BLaER1 treated with 17β-estradiol and CSF1 and Interleukin-3, amounts not matched to agents 10 nM and 100 nM (cell line): ENCODE measurements at regions not wholly inside any gene's neighbourhood (a gene's known extent, or its start where the extent isn't known, plus 50 kb on each side); places are given as distances from the start of the nearest gene placed in this dataset.

Experiments
- H3K27ac ChIP-seq, 11 experiments: shearing (Covaris generic); formaldehyde crosslinking; 2 replicates each; pipeline ENCODE4 v1.8.1; 2022
- H3K27me3 ChIP-seq, 11 experiments: shearing (Covaris generic); formaldehyde crosslinking; 2 replicates each; pipeline ENCODE4 v1.8.1; 2022
- H3K36me3 ChIP-seq, 11 experiments: shearing (Covaris generic); formaldehyde crosslinking; 2 replicates each; pipeline ENCODE4 v1.8.1; 2022
- H3K4me1 ChIP-seq, 10 experiments: shearing (Covaris generic); formaldehyde crosslinking; 2 replicates each; pipeline ENCODE4 v1.8.1; 2022
- H3K4me2 ChIP-seq, 11 experiments: shearing (Covaris generic); formaldehyde crosslinking; 2 replicates each; pipeline ENCODE4 v1.8.1; 2022
- H3K4me3 ChIP-seq, 10 experiments: shearing (Covaris generic); formaldehyde crosslinking; 2 replicates each; pipeline ENCODE4 v1.8.1; 2022
- H3K9ac ChIP-seq, 11 experiments: shearing (Covaris generic); formaldehyde crosslinking; 2 replicates each; pipeline ENCODE4 v1.8.1; 2022
- H3K9me3 ChIP-seq, 11 experiments: shearing (Covaris generic); formaldehyde crosslinking; replicated peaks in 1 of 11; 2 replicates each; pipeline ENCODE4 v1.8.1; 2022
- H4K20me1 ChIP-seq, 11 experiments: shearing (Covaris generic); formaldehyde crosslinking; 2 replicates each; pipeline ENCODE4 v1.8.1; 2022
- Cebpa-rat ChIP-seq, 11 experiments: shearing (Covaris generic); IDR thresholded peaks; 2 replicates each; pipeline ENCODE4 v1.8.1; 2022

- Histone ChIP-seq H3K4me3 (no peak overlapping the region), H3K27ac (peak overlapping the region in 9 of 11 experiments; percentile 83 to 98 (median 95); a peak in 15 of 22 replicates), H3K27me3 (no peaks in the 10 kb centered on the region), H3K9ac (peak overlapping the region in 1 of 11 experiments; percentile 81; a peak in 1 of 22 replicates), H3K4me1 (peaks cover 44 to 96% (median 68%) of the 10 kb centered on the region in 10 experiments), H3K4me2 (peak overlapping the region in 8 of 11 experiments; percentile 78 to 93 (median 86); a peak in 15 of 22 replicates), H3K9me3 (no peaks in the 10 kb centered on the region; a peak in 3 of 22 replicates), H4K20me1 (no peaks in the 10 kb centered on the region), H3K36me3 (no peaks in the 10 kb centered on the region)
- no peak for TF ChIP-seq Cebpa-rat (IDR thresholded peaks at IDR 0.05)
These were observed 370.3 kb upstream of the JARID2 start for GRCh38 chr6:14875481-14876063.

- Histone ChIP-seq H3K9ac (peak overlapping the region; percentile 71 to 89 (median 81)), H3K27me3 (no peaks in the 10 kb centered on the region), H4K20me1 (no peaks in the 10 kb centered on the region), H3K36me3 (no peaks in the 10 kb centered on the region), H3K4me2 (peak overlapping the region; percentile 77 to 93 (median 85)), H3K4me1 (peaks cover 41 to 97% (median 73%) of the 10 kb centered on the region in 10 experiments), H3K9me3 (no peaks in the 10 kb centered on the region; a peak in 3 of 22 replicates), H3K4me3 (peak overlapping the region in 8 of 10 experiments; percentile 3 to 42 (median 22); a peak in 7 of 20 replicates), H3K27ac (peak overlapping the region; percentile 81 to 98 (median 95))
- TF ChIP-seq Cebpa-rat (IDR thresholded peaks at IDR 0.05) = no peak
These were observed 368.9 kb upstream of the JARID2 start for GRCh38 chr6:14876778-14877613.

- Histone ChIP-seq H3K27me3 (no peaks in the 10 kb centered on the region), H3K9me3 (no peaks in the 10 kb centered on the region; a peak in 3 of 22 replicates), H4K20me1 (no peaks in the 10 kb centered on the region), H3K4me2 (peak overlapping the region; percentile 77 to 93 (median 85)), H3K36me3 (no peaks in the 10 kb centered on the region), H3K9ac (peak overlapping the region; percentile 71 to 89 (median 81)), H3K4me1 (peaks cover 47 to 97% (median 77%) of the 10 kb centered on the region in 10 experiments), H3K4me3 (peak overlapping the region in 2 of 10 experiments; percentile 3 to 19; a peak in 1 of 20 replicates), H3K27ac (peak overlapping the region; percentile 81 to 98 (median 95))
- TF ChIP-seq Cebpa-rat (IDR thresholded peaks at IDR 0.05) = no peak
These were observed 368.1 kb upstream of the JARID2 start for GRCh38 chr6:14877758-14878157.

GRCh38 chr6:14880052-14880451 lies 365.8 kb upstream of the JARID2 start:
- peak overlapping the region in 1 of 11 experiments; percentile 31; a peak in 2 of 22 replicates for H3K9ac ChIP-seq
- peaks cover 61 to 98% (median 88%) of the 10 kb centered on the region in 10 experiments for H3K4me1 ChIP-seq
- peaks cover 0 to 10% (median 0%) of the 10 kb centered on the region in 11 experiments; a peak in 3 of 22 replicates for H3K9me3 ChIP-seq
- no peaks in the 10 kb centered on the region for H3K27me3 ChIP-seq
- no peaks in the 10 kb centered on the region for H4K20me1 ChIP-seq
- peak overlapping the region; percentile 4 to 97 (median 46); a peak in 19 of 22 replicates for H3K27ac ChIP-seq
- H3K4me2 ChIP-seq = peak overlapping the region; percentile 15 to 90 (median 80); a peak in 20 of 22 replicates
- H3K36me3 ChIP-seq = no peaks in the 10 kb centered on the region
- TF ChIP-seq Cebpa-rat (IDR thresholded peaks at IDR 0.05) = no peak
- H3K4me3 ChIP-seq = no peak overlapping the region

DNA sequence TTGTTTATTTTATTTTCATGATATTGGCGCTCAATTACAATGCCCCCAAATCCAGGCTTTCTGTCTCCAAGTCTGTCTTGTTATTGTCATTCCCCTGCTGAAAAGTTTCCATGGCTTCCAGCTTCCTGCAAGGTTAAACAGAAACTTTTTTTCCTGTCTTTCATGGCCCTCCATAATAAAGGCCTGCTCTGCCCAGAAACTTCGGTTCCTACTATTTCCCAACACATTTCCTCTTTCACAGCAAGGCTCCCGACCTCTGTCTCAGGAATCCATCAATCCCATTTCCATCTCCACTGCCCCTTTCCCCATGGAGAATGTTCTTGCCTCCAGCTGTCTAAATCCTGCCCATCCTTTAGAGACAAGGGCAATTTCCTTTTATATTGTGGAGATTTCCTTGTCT lies 365.2 kb upstream of the JARID2 start:
- TF ChIP-seq Cebpa-rat (IDR thresholded peaks at IDR 0.05) = no peak
- Histone ChIP-seq H3K4me3 (no peak overlapping the region), H3K27ac (peak overlapping the region; percentile 4 to 97 (median 47); a peak in 19 of 22 replicates), H3K4me2 (peak overlapping the region; percentile 15 to 90 (median 80); a peak in 19 of 22 replicates), H3K9ac (peak overlapping the region in 3 of 11 experiments; percentile 3 to 31 (median 5); a peak in 2 of 22 replicates), H3K9me3 (peaks cover 0 to 10% (median 0%) of the 10 kb centered on the region in 11 experiments; a peak in 2 of 22 replicates), H3K36me3 (no peaks in the 10 kb centered on the region), H3K4me1 (peaks cover 61 to 98% (median 86%) of the 10 kb centered on the region in 10 experiments), H4K20me1 (no peaks in the 10 kb centered on the region), H3K27me3 (no peaks in the 10 kb centered on the region)

- no peak for TF ChIP-seq Cebpa-rat (IDR thresholded peaks at IDR 0.05)
- H3K4me1 ChIP-seq = peaks cover 55 to 97% (median 82%) of the 10 kb centered on the region in 10 experiments
- no peaks in the 10 kb centered on the region for H3K36me3 ChIP-seq
- H3K27me3 ChIP-seq = no peaks in the 10 kb centered on the region
- H3K9me3 ChIP-seq = peaks cover 0 to 10% (median 0%) of the 10 kb centered on the region in 11 experiments; a peak in 2 of 22 replicates
- H3K9ac ChIP-seq = peak overlapping the region in 1 of 11 experiments; percentile 31; a peak in 1 of 22 replicates
- no peaks in the 10 kb centered on the region for H4K20me1 ChIP-seq
- peak overlapping the region in 9 of 11 experiments; percentile 45 to 90 (median 80); a peak in 16 of 22 replicates for H3K4me2 ChIP-seq
- peak overlapping the region in 7 of 11 experiments; percentile 46 to 97 (median 60); a peak in 9 of 22 replicates for H3K27ac ChIP-seq
- H3K4me3 ChIP-seq = no peak overlapping the region
These were observed 364.5 kb upstream of the JARID2 start for GRCh38 chr6:14881398-14881797.

DNA sequence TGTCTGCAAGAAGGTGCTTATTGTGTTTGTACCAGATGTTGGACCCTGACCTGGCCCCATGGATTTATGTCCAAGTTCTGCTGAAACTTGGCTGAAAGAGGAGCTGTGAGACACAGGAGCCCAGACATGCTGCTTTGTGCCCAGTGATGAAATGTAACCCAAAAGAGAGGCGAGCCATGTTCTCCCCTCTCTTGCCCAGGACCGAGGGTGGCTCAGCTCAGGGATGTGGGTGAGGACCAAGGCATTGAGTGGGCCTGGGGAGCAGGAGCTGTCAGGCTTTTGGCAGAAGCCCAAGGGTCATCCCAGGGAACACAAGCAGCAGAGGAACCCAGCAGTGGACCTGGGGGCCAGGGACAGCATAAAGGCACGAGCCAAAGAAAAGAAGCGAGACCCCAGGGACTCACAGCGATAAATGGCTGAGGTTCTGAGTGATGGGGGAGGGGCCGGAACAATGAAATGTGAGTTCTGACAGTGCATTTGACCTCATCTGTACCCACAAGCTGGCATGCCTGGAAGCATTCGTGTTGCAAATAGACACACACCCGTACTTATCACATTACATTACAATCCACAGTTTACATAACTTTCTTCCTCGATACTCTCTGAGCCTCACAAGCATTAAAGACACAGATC lies 363.4 kb upstream of the JARID2 start:
- Histone ChIP-seq H3K36me3 (no peaks in the 10 kb centered on the region), H3K9me3 (peaks cover 0 to 10% (median 0%) of the 10 kb centered on the region in 11 experiments; a peak in 2 of 22 replicates), H3K9ac (peak overlapping the region in 9 of 11 experiments; percentile 19 to 63 (median 48); a peak in 15 of 22 replicates), H3K4me2 (peak overlapping the region; percentile 56 to 87 (median 80)), H3K27ac (peak overlapping the region in 10 of 11 experiments; percentile 31 to 97 (median 72); a peak in 19 of 22 replicates), H4K20me1 (no peaks in the 10 kb centered on the region), H3K27me3 (no peaks in the 10 kb centered on the region), H3K4me3 (peak overlapping the region in 2 of 10 experiments; percentile 0 to 5; a peak in 2 of 20 replicates), H3K4me1 (peaks cover 51 to 89% (median 78%) of the 10 kb centered on the region in 10 experiments)
- TF ChIP-seq Cebpa-rat (IDR thresholded peaks at IDR 0.05) = 0 out of 22 replicates have a peak, but pooled peaks of 1 of the 11 experiments have one; percentile 37

GRCh38 chr6:14883921-14884320 lies 361.9 kb upstream of the JARID2 start:
- Histone ChIP-seq H3K27ac (peak overlapping the region in 9 of 11 experiments; percentile 69 to 97 (median 73); a peak in 18 of 22 replicates), H3K9me3 (peaks cover 0 to 10% (median 0%) of the 10 kb centered on the region in 11 experiments; a peak in 1 of 22 replicates), H4K20me1 (no peaks in the 10 kb centered on the region), H3K4me2 (peak overlapping the region; percentile 56 to 87 (median 80)), H3K27me3 (no peaks in the 10 kb centered on the region), H3K4me3 (no peak overlapping the region), H3K4me1 (peaks cover 49 to 82% (median 67%) of the 10 kb centered on the region in 10 experiments), H3K9ac (peak overlapping the region in 4 of 11 experiments; percentile 19 to 63 (median 49); a peak in 4 of 22 replicates), H3K36me3 (no peaks in the 10 kb centered on the region)
- no peak for TF ChIP-seq Cebpa-rat (IDR thresholded peaks at IDR 0.05)
